Activated CD4-positive, CD25-positive, alpha-beta regulatory T cell treated with anti-CD3 and anti-CD28 coated beads, Interleukin-2, amount 50 U/mL, for 72 hours (primary cell): ENCODE measurements at regions not wholly inside any gene's neighbourhood (a gene's known extent, or its start where the extent isn't known, plus 50 kb on each side); places are given as distances from the start of the nearest gene placed in this dataset.
"Not testable (repeated sequence)": the region's sequence is repeated elsewhere in the genome, so short reads cannot be mapped to it uniquely, and the experiment has no call there.

Experiments
- DNase-seq: peaks from one replicate; pipeline ENCODE4 v3.0.0; 2021

DNA sequence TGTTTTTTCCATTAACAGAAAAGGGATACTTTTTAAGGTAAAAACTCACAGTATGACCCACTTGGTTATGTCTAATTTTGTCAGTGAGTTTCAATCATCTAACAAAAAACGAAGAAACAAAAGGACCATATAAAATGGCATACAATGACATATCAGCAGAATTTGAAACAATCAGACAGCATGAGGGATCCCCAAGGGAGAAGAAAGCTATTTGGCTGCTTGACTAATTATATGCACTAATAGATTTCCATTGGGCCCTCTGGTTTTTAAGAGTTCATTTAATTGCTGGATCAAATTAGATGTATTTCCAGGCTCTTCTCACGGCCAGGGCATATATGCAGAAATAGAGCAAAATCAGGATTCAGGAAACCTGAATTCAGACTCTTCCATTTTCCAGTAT lies 376.4 kb upstream of the GBE1 start:
- no peak for DNase-seq

- DNase-seq, result no peak
These were observed 375.6 kb upstream of the GBE1 start for GRCh38 chr3:82137050-82137449.

DNA sequence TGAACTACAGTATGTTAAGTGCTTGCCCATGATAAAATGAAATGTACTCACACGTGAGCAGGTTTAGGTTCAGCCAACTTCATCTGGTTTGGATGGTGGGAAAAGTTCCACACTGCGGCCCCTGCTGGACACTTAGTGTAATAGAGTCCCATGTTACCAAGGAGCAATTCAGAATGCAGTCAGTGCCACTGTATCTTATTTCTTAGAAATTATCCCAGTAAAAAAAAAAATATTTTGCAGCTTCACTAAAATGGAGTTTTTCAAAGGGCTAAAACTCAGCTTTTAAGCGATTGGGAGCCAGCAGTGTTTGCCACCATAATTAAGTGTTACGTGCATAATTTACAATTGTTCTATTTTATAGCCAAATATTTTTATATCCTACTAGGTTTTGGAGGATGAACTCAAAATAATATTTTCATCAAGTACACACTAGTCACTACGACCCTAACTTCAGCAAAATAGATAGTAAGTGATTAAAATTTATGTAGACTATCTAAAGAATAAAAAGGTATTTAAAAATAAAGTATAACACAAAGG lies 371.7 kb upstream of the GBE1 start:
- peak; percentile 39 for DNase-seq

- no peak for DNase-seq
These were observed 371.0 kb upstream of the GBE1 start for GRCh38 chr3:82132210-82133069.

DNA sequence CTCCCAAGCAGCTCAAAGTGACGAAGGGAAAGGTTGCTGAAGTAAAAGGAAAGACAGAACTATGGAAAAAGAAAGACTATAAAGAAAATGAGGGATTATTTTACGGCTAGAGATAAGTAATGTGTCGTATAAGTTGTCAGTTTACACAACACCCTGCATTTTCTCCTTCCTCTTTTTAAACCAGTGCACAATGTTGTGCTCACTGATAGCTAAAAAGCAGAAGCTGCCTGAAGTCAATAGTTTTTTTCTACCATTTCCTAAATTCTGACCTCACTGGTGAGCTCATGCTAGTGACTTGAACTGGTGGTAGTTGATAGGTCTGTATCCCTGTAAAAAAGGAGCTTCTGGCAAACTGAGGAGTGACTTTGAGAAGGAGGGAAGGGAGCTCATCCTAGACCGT lies 368.6 kb upstream of the GBE1 start:
- DNase-seq, result no peak

GRCh38 chr3:82129221-82129801 lies 367.9 kb upstream of the GBE1 start:
- DNase-seq, result no peak

- DNase-seq, result no peak
These were observed 366.8 kb upstream of the GBE1 start for GRCh38 chr3:82128271-82128670.

DNA sequence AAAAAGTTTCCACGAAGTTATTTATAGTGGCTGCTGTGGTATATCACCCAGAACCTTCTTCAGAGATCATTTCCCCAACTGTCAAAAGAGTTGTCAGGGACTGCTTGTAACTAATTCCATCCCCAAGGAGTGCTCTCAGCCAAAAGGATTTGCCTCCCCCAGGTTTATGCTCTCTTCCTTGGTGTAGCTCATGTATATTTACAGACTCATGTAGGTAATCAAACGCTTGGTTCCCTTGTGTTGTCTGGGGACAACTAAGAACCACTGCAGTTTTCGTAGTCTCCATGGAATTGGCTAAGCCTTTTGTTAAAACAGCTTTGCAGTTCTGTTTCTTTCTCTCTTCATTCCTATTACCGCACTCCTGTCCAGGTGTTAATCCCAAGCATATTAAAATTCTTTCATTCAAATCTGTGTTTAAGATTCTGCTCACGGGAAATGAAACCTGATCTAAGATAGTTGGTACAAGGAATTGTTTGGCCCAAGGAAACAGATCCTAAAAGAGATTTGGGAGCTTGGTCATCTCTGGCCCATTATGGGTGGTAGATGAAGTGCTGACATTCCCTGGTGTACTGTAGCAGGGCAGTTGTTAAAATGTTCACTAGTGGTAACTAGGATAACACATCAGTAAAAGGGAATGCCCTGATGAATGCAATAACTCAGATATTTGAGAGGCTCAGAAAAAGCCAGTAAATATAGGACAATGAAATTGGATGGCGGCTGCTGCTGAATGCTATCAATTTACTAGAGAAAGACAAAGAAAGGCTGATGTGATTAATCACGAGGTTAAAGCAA lies 361.3 kb upstream of the GBE1 start:
- no peak for DNase-seq

- no peak for DNase-seq
These were observed 353.1 kb upstream of the GBE1 start for GRCh38 chr3:82114589-82114988.

DNA sequence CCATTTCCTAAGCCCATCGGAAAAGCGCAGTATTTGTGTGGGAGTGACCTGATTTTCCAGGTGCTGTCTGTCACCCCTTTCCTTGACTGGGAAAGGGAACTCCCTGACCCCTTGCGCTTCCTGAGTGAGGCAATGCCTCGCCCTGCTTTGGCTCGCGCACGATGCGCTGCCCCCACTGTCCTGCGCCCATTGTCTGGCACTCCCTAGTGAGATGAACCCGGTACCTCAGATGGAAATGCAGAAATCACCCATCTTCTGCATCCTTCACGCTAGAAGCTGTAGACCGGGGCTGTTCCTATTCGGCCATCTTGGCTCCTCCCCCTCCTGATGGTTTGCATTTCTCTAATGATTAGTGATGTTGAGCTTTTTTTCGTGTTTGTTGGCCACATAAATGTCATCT lies 349.3 kb upstream of the GBE1 start:
- DNase-seq, result not testable (repeated sequence)

DNA sequence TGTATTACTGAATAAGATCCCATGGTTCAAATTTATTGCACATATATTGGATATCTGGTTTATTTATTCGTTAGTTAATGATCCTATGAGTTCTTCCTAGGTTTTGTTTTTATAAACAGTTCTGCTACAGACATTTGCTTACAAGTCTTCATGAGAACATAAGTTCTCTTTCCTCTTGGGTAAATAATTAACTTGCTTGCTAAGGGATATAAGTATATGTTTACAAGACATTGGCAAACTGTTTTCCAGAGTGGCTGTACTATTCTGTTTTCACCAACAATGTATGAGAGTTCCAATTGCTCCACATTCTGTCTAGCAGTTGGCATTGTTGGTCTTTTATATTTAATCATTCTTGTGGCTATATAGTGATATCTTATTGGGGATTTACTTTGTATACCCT lies 341.8 kb upstream of the GBE1 start:
- DNase-seq, result no peak

- DNase-seq, result no peak
These were observed 338.9 kb upstream of the GBE1 start for GRCh38 chr3:82100378-82100777.

DNA sequence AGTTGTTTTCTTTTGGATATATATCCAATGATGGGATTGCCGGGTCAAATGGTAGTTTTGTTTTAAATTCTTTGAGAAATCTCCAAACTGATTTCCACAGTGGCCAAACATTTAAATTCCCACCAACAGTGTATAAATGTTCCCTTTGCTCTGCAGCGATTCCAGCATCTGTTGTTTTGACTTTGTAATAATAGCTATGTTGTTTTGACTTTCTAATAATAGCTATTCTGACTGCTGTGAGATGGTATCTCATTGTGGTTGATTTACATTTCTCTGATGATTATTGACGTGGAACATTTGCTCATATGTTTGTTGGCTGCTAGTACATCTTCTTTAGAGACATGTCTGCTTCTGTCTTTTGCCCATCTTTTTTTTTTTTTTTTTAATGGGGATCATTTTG lies 332.2 kb upstream of the GBE1 start:
- no peak for DNase-seq

DNA sequence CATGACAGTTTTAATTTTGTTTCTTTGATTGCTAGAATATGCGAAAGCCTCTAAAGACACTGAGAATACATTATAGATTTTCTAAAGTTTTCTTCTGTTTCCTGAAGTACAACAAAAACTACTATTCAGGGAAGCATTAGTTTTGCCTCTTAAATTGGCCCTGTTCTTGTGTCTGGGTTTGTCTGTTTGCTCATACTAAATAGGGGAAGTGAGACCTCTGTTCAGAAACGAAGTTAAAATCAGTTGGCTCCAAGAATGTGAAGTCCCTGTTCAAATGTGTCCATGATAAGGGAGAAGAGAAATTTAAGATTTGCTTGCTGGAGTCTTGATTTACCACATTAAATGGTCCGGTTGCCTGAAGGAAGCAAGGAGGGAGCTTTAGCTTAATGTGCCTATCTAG lies 327.3 kb upstream of the GBE1 start:
- no peak for DNase-seq

DNA sequence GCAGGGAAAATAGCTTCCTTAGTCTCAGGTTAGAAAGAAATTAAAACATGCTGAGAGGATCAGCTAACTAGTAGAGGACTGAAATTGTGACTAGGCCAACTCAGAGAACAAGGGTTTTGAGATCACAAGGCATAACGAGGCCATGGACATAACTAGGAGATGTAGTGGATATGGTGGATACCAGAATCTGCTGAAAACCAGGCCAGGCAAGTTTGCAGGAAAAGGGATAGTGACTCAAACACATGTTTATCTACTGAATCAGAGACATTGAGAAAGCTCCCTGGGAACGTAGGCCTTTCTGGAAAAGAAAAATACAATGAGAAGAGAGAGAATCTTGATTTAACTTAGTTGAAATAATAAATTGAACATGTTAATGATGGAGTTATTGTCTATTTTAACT lies 326.5 kb upstream of the GBE1 start:
- no peak for DNase-seq

- no peak for DNase-seq
These were observed 324.5 kb upstream of the GBE1 start for GRCh38 chr3:82085851-82086475.

GRCh38 chr3:82085356-82085755 lies 323.9 kb upstream of the GBE1 start:
- no peak for DNase-seq

- DNase-seq, result no peak
These were observed 323.4 kb upstream of the GBE1 start for GRCh38 chr3:82084824-82085223.

DNA sequence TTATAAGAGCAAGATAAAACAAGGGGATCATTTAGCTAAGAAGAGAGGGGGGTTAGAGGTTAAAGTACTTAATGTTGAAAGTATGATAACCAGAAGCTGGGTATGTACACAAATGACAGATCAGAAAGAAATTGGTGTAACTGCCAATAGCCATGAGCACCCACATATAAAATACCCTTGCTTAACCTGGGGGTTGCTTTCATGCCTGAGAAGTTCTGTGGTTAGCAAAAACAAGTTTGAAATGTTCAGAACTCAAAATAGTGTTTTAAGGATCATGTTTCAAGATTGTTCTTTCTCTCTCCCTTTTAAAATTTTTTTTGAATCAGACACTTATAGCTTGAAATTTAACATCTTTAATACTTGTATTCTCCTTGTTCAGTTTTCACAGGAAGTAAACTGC lies 321.4 kb upstream of the GBE1 start:
- no peak for DNase-seq

- DNase-seq, result no peak
These were observed 319.9 kb upstream of the GBE1 start for GRCh38 chr3:82081351-82081750.

DNA sequence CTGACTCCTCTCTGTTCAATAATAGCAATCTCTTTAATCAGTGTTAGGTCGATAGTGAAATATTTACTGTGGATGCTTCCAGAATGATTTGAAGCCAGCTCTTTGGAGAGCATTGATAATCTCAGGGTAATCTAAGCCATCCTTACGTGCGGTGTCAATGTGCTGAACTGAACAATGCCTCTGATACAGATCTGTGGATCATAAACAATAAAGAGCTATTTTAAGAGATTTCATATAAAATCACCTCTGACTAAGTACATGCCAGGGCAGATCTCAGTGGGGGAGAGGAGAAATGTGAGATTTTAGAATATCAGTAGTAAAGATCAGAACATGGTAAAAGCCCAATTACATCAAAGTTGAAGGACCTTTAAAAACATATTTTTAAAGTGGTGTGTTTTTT lies 319.3 kb upstream of the GBE1 start:
- DNase-seq, result no peak

GRCh38 chr3:82080261-82080660 lies 318.8 kb upstream of the GBE1 start:
- no peak for DNase-seq

DNA sequence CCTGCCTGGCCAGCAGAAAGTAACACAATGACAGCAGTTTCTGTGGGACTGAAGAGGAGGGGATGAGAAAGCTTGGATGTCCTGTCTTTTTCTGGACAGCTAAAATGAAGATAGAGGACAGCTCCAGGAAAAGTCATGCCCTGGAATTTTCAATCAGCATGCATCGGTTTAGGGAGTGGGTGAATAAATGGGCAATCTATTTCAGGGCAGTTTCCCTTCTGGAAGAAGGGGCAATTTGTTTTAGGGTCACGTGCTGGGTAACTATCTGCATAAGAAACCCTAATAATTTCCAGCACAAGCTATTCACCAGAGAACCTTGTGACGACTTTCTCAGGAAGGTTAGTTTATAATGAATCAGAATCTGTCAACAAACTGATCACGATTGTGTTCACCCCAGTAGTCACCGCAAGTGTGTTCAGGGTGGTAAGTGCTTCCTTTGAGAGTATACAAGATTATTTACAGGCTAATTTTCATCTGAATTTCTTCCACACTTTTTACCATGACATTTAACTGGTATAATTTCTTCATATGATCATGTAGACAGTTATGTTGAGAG lies 318.0 kb upstream of the GBE1 start:
- DNase-seq, result no peak
